ENCODE measurements at regions not wholly inside any gene's neighbourhood (a gene's known extent, or its start where the extent isn't known, plus 50 kb on each side); places are given as distances from the start of the nearest gene placed in this dataset.
"Not testable (repeated sequence)": the region's sequence is repeated elsewhere in the genome, so short reads cannot be mapped to it uniquely, and the experiment has no call there.

- DNase-seq (ENCODE audit: low read depth in 2 of 2) = no peak
These were observed 50.9 kb downstream of the DISP1 start for GRCh38 chr1:222865718-222866117.

GRCh38 chr1:222867316-222867715, 52.5 kb downstream of the DISP1 start:
- DNase-seq (ENCODE audit: low read depth in 2 of 2) = no peak

GRCh38 chr1:222876182-222876581, 61.3 kb downstream of the DISP1 start:
- DNase-seq (ENCODE audit: low read depth in 2 of 2) = no peak

GRCh38 chr1:222877854-222878253, 63.0 kb downstream of the DISP1 start:
- no peak for DNase-seq (ENCODE audit: low read depth in 2 of 2)

GRCh38 chr1:222880587-222880986, 65.7 kb downstream of the DISP1 start:
- peak in 1 of 2 donors; percentile 12 for DNase-seq (ENCODE audit: low read depth in 2 of 2)

- DNase-seq (ENCODE audit: low read depth in 2 of 2) = no peak
These were observed 71.5 kb downstream of the DISP1 start for GRCh38 chr1:222886194-222886854.

- no peak for DNase-seq (ENCODE audit: low read depth in 2 of 2)
These were observed 72.1 kb downstream of the DISP1 start for GRCh38 chr1:222886878-222887351.

- DNase-seq (ENCODE audit: low read depth in 2 of 2) = no peak
These were observed 74.6 kb downstream of the DISP1 start for GRCh38 chr1:222889440-222889839.

GRCh38 chr1:222890716-222891115, 75.9 kb downstream of the DISP1 start:
- DNase-seq (ENCODE audit: low read depth in 2 of 2) = no peak

- DNase-seq (ENCODE audit: low read depth in 2 of 2) = no peak
These were observed 76.7 kb downstream of the DISP1 start for GRCh38 chr1:222891578-222891977.

GRCh38 chr1:222892137-222892769, 77.4 kb downstream of the DISP1 start:
- DNase-seq (ENCODE audit: low read depth in 2 of 2) = no peak

GRCh38 chr1:222893255-222893654, 78.4 kb downstream of the DISP1 start:
- no peak for DNase-seq (ENCODE audit: low read depth in 2 of 2)

- DNase-seq (ENCODE audit: low read depth in 2 of 2) = no peak
These were observed 79.5 kb downstream of the DISP1 start for GRCh38 chr1:222894331-222894730.

GRCh38 chr1:222896630-222897526, 82.0 kb downstream of the DISP1 start:
- DNase-seq (ENCODE audit: low read depth in 2 of 2) = no peak

- DNase-seq (ENCODE audit: low read depth in 2 of 2) = no peak
These were observed 82.8 kb downstream of the DISP1 start for GRCh38 chr1:222897527-222898190.

- no peak for DNase-seq (ENCODE audit: low read depth in 2 of 2)
These were observed 83.3 kb downstream of the DISP1 start for GRCh38 chr1:222898191-222898527.

GRCh38 chr1:222899471-222899870, 84.6 kb downstream of the DISP1 start:
- DNase-seq (ENCODE audit: low read depth in 2 of 2) = no peak

- no peak for DNase-seq (ENCODE audit: low read depth in 2 of 2)
These were observed 89.6 kb downstream of the DISP1 start for GRCh38 chr1:222904451-222904850.

- DNase-seq (ENCODE audit: low read depth in 2 of 2) = no peak
These were observed 90.3 kb downstream of the DISP1 start for GRCh38 chr1:222905151-222905550.

GRCh38 chr1:222906271-222906739, 91.5 kb downstream of the DISP1 start:
- not testable (repeated sequence) for DNase-seq (ENCODE audit: low read depth in 2 of 2)

GRCh38 chr1:222909586-222909985, 94.7 kb downstream of the DISP1 start:
- no peak for DNase-seq (ENCODE audit: low read depth in 2 of 2)

- no peak for DNase-seq (ENCODE audit: low read depth in 2 of 2)
These were observed 95.9 kb downstream of the DISP1 start for GRCh38 chr1:222910699-222911098.

Data from stimulated activated CD4-positive, alpha-beta T cell treated with anti-CD3 and anti-CD28 coated beads, Interleukin-1b, Interleukin-23, amount 100 ng/mL, for 1 hour (primary cell).